HG02973 (cell line): ENCODE measurements at regions not wholly inside any gene's neighbourhood (a gene's known extent, or its start where the extent isn't known, plus 50 kb on each side); places are given as distances from the start of the nearest gene placed in this dataset.

Experiments used
- ATAC-seq: cut with Tn5 transposase; IDR thresholded peaks from one replicate; pipeline ENCODE4 v1.9.1; 2021; ENCODE audit warnings: moderate library complexity; ENCODE audit not compliant: unreplicated experiment

- no peak for ATAC-seq
These were observed 1906.0 kb upstream of the PIK3C3 start for GRCh38 chr18:40048886-40049650.

- no peak for ATAC-seq
These were observed 1906.8 kb upstream of the PIK3C3 start for GRCh38 chr18:40048253-40048652.

GRCh38 chr18:40046596-40046995, 1908.4 kb upstream of the PIK3C3 start:
- no peak for ATAC-seq

- no peak for ATAC-seq
These were observed 1913.1 kb upstream of the PIK3C3 start for GRCh38 chr18:40041951-40042350.

GRCh38 chr18:40040574-40040973, 1914.5 kb upstream of the PIK3C3 start:
- ATAC-seq: no peak

GRCh38 chr18:40037356-40037755, 1917.7 kb upstream of the PIK3C3 start:
- no peak for ATAC-seq

GRCh38 chr18:40036861-40037260, 1918.2 kb upstream of the PIK3C3 start:
- ATAC-seq: no peak

- no peak for ATAC-seq
These were observed 1919.1 kb upstream of the PIK3C3 start for GRCh38 chr18:40035966-40036365.

- no peak for ATAC-seq
These were observed 1923.0 kb upstream of the PIK3C3 start for GRCh38 chr18:40032076-40032475.

GRCh38 chr18:40031435-40031834, 1923.6 kb upstream of the PIK3C3 start:
- ATAC-seq: no peak

GRCh38 chr18:40019797-40020392, 1935.1 kb upstream of the PIK3C3 start:
- ATAC-seq: no peak

- no peak for ATAC-seq
These were observed 1936.8 kb upstream of the PIK3C3 start for GRCh38 chr18:40018266-40018665.

GRCh38 chr18:40017021-40017420, 1938.0 kb upstream of the PIK3C3 start:
- no peak for ATAC-seq

- ATAC-seq: no peak
These were observed 1938.6 kb upstream of the PIK3C3 start for GRCh38 chr18:40016405-40016804.

- no peak for ATAC-seq
These were observed 1941.9 kb upstream of the PIK3C3 start for GRCh38 chr18:40013001-40013609.

GRCh38 chr18:40011201-40011600, 1943.8 kb upstream of the PIK3C3 start:
- no peak for ATAC-seq

GRCh38 chr18:40006634-40007033, 1948.4 kb upstream of the PIK3C3 start:
- no peak for ATAC-seq

GRCh38 chr18:40004246-40004645, 1950.8 kb upstream of the PIK3C3 start:
- ATAC-seq: no peak

GRCh38 chr18:39998317-39998716, 1956.7 kb upstream of the PIK3C3 start:
- no peak for ATAC-seq

- no peak for ATAC-seq
These were observed 1960.5 kb upstream of the PIK3C3 start for GRCh38 chr18:39994498-39994897.

- ATAC-seq: no peak
These were observed 1963.3 kb upstream of the PIK3C3 start for GRCh38 chr18:39991696-39992265.

GRCh38 chr18:39990540-39990939, 1964.5 kb upstream of the PIK3C3 start:
- ATAC-seq: no peak
